Chondrocyte (in vitro differentiated cells): ENCODE measurements at regions not wholly inside any gene's neighbourhood (a gene's known extent, or its start where the extent isn't known, plus 50 kb on each side); places are given as distances from the start of the nearest gene placed in this dataset.

Source experiments
- DNase-seq: peaks from one replicate; pipeline ENCODE4 v3.0.0; 2021; ENCODE audit warnings: mixed read lengths, low spot score
- H3K27ac Mint-ChIP-seq: one replicate; pipeline ENCODE4 v1.8.0; 2021; ENCODE audit warnings: mild to moderate bottlenecking, moderate library complexity, mixed read lengths; ENCODE audit not compliant: unreplicated experiment
- H3K27me3 Mint-ChIP-seq: 2 replicates; pipeline ENCODE4 v1.8.0; 2021; ENCODE audit warnings: low read depth, mixed read lengths
- H3K36me3 Mint-ChIP-seq: 2 replicates; pipeline ENCODE4 v1.8.0; 2021; ENCODE audit warnings: low read depth, mixed read lengths
- H3K4me1 Mint-ChIP-seq: 2 replicates; pipeline ENCODE4 v1.8.0; 2021; ENCODE audit warnings: low read depth, mild to moderate bottlenecking, mixed read lengths
- H3K4me3 Mint-ChIP-seq: one replicate; pipeline ENCODE4 v1.8.0; 2021; ENCODE audit warnings: mild to moderate bottlenecking, moderate library complexity, mixed read lengths; ENCODE audit not compliant: unreplicated experiment
- H3K9me3 Mint-ChIP-seq: 2 replicates; pipeline ENCODE4 v1.8.0; 2021; ENCODE audit warnings: low read depth, mixed read lengths
- TF ChIP-seq, protein P1 (sequence below): fragments of 200-600 bp; sonication (generic); IDR thresholded peaks from 2 replicates; pipeline ENCODE4 v1.5.0; 2021; ENCODE audit warnings: antibody characterized with exemption, mild to moderate bottlenecking, moderate library complexity

DNA sequence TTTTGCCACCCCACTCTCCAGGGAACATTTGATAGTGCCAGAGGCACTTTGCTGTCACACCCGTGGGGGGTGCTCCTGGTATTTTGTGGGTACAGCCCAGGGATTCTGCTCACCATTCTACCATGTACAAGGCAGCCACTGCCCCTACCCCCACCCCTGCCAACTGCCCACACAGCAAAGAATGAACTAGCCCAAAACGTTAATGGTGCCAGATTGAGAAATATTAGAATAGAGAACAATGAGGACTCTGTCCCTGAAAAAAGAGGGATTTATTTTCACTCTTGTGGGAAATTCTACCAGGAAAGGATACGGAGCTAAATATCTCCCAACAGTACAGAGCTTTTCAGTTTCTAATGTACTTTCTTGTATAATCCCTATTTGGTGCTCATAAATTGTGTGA lies 154.5 kb upstream of the SUCLG2 start:
- TF ChIP-seq, protein P1, sequence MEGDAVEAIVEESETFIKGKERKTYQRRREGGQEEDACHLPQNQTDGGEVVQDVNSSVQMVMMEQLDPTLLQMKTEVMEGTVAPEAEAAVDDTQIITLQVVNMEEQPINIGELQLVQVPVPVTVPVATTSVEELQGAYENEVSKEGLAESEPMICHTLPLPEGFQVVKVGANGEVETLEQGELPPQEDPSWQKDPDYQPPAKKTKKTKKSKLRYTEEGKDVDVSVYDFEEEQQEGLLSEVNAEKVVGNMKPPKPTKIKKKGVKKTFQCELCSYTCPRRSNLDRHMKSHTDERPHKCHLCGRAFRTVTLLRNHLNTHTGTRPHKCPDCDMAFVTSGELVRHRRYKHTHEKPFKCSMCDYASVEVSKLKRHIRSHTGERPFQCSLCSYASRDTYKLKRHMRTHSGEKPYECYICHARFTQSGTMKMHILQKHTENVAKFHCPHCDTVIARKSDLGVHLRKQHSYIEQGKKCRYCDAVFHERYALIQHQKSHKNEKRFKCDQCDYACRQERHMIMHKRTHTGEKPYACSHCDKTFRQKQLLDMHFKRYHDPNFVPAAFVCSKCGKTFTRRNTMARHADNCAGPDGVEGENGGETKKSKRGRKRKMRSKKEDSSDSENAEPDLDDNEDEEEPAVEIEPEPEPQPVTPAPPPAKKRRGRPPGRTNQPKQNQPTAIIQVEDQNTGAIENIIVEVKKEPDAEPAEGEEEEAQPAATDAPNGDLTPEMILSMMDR = no peak
- no peak for DNase-seq
- Mint-ChIP-seq H3K27ac (no peak overlapping the region), H3K9me3 (peaks cover 4% of the 10 kb centered on the region), H3K4me3 (no peak overlapping the region), H3K36me3 (no peaks in the 10 kb centered on the region), H3K27me3 (peaks cover 3% of the 10 kb centered on the region), H3K4me1 (peaks cover 2% of the 10 kb centered on the region)

DNA sequence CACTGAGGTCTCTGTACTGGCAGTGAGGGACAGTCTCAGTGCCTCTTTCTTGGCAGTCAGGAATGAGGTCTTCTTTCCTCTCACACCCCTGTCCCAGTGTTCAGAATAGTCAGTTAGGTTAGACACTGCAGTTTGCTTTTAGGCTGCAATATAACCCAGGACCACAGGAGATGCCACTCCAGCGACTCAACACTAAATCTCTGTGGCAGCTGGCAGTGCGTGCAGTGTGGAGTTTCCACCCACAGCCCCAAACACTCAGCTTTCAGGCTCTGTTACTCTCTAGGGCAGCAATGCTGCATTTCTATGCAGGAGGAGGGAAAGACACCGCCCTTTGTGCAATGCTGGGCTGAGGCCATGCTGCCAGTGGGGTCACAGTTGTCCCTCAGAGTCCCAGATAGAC lies 150.2 kb upstream of the SUCLG2 start:
- TF ChIP-seq, protein P1 = no peak
- H3K27ac Mint-ChIP-seq = no peak overlapping the region
- no peak for DNase-seq

DNA sequence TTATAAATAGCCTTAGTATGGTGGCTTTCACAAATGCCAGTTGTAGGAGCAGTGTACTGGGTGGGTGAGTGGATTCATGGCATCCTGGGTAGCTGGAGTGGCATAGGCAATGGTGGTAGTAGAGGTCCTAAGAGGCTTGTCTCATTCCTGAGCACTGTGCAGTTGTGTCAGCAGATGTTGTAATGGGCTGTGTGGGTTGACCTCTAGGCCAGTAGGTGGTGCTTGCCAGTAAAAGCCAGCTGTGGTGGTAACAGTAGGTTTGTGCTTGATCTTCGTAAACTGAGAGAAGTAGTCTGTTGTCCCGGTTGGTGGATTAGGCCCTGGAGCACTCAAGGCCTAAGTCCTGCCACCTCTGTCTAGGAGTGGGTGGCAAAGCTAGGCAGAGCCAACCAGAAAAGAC lies 149.7 kb upstream of the SUCLG2 start:
- no peak for DNase-seq
- Mint-ChIP-seq H3K9me3 (peaks cover 22% of the 10 kb centered on the region), H3K27me3 (peaks cover 3% of the 10 kb centered on the region), H3K4me3 (no peak overlapping the region), H3K36me3 (peaks cover 1% of the 10 kb centered on the region), H3K27ac (no peak overlapping the region), H3K4me1 (no peaks in the 10 kb centered on the region)
- TF ChIP-seq, protein P1 = no peak

More for the DNA sequence above, 150.2 kb upstream of the SUCLG2 start:
- no peaks in the 10 kb centered on the region for H3K4me1 Mint-ChIP-seq
- H3K36me3 Mint-ChIP-seq = peaks cover 1% of the 10 kb centered on the region
- peaks cover 3% of the 10 kb centered on the region for H3K27me3 Mint-ChIP-seq
- no peak overlapping the region for H3K4me3 Mint-ChIP-seq
- peaks cover 22% of the 10 kb centered on the region for H3K9me3 Mint-ChIP-seq

- Mint-ChIP-seq H3K27me3 (peaks cover 14% of the 10 kb centered on the region), H3K4me3 (no peak overlapping the region), H3K9me3 (peaks cover 17% of the 10 kb centered on the region), H3K27ac (no peak overlapping the region), H3K4me1 (no peaks in the 10 kb centered on the region), H3K36me3 (peaks cover 1% of the 10 kb centered on the region)
- DNase-seq = no peak
- TF ChIP-seq, protein P1 = no peak
Measured at GRCh38 chr3:67798412-67798811, 144.0 kb upstream of the SUCLG2 start.

DNA sequence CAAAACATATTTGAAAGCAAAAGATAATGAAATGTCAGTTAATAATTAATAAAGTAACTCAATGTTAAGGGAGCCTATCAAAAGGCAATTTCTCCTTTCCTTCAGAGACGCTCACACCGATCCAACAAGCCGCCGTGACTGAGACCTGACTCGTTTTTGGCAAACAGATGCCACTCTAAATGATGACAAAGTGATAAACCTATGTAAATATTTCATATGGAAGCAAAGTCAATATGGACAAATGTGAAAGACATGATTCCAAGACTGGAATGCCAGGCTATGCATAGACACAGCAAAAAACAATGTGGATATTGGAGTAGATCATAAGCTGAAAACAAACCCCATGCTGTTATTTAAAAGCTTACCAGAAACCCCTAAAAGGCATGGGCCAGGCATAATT lies 137.2 kb upstream of the SUCLG2 start:
- no peaks in the 10 kb centered on the region for H3K36me3 Mint-ChIP-seq
- H3K9me3 Mint-ChIP-seq = peaks cover 4% of the 10 kb centered on the region
- H3K4me3 Mint-ChIP-seq = no peak overlapping the region
- H3K27me3 Mint-ChIP-seq = peaks cover 16% of the 10 kb centered on the region
- TF ChIP-seq, protein P1 = no peak
- H3K4me1 Mint-ChIP-seq = no peaks in the 10 kb centered on the region
- H3K27ac Mint-ChIP-seq = no peak overlapping the region
- no peak for DNase-seq
